Smooth muscle cell (in vitro differentiated cells): ENCODE measurements at regions not wholly inside any gene's neighbourhood (a gene's known extent, or its start where the extent isn't known, plus 50 kb on each side); places are given as distances from the start of the nearest gene placed in this dataset.

Experiments
- DNase-seq: peaks from one replicate; lab custom pipeline; 2025; ENCODE audit not compliant: unreplicated experiment; lab: John Stamatoyannopoulos, UW
- H2AFZ ChIP-seq: fragments of 200-600 bp; sonication (generic); 2 replicates; pipeline ENCODE4 v1.6.0; 2016; ENCODE audit warnings: antibody characterized with exemption, low read depth, mild to moderate bottlenecking
- H3F3A ChIP-seq: fragments of 200-600 bp; sonication (generic); 2 replicates; pipeline ENCODE4 v1.6.0; 2017; ENCODE audit warnings: antibody characterized with exemption, low read depth
- H3K27ac ChIP-seq: fragments of 200-600 bp; sonication (generic); 2 replicates; pipeline ENCODE4 v1.5.1; 2016; ENCODE audit warnings: low read depth, mild to moderate bottlenecking
- H3K27me3 ChIP-seq: fragments of 200-600 bp; sonication (generic); 2 replicates; pipeline ENCODE4 v1.6.1; 2016; ENCODE audit warnings: low read depth, mild to moderate bottlenecking
- H3K36me3 ChIP-seq: fragments of 200-600 bp; sonication (generic); 2 replicates; pipeline ENCODE4 v1.5.1; 2016; ENCODE audit warnings: low read depth
- H3K4me1 ChIP-seq: fragments of 200-600 bp; sonication (generic); 2 replicates; pipeline ENCODE4 v1.5.1; 2016; ENCODE audit warnings: low read depth
- H3K4me2 ChIP-seq: fragments of 200-600 bp; sonication (generic); 2 replicates; pipeline ENCODE4 v1.6.0; 2016; ENCODE audit warnings: mild to moderate bottlenecking
- H3K4me3 ChIP-seq: fragments of 200-600 bp; sonication (generic); 2 replicates; pipeline ENCODE4 v1.5.1; 2016; ENCODE audit warnings: mild to moderate bottlenecking
- H3K79me2 ChIP-seq: fragments of 200-600 bp; sonication (generic); 2 replicates; pipeline ENCODE4 v1.6.0; 2016; ENCODE audit warnings: low read depth, mild to moderate bottlenecking
- H3K9ac ChIP-seq: fragments of 200-600 bp; sonication (generic); 2 replicates; pipeline ENCODE4 v1.6.0; 2016; ENCODE audit warnings: low read depth
- H3K9me3 ChIP-seq: fragments of 200-600 bp; sonication (generic); replicated peaks from 2 replicates; pipeline ENCODE4 v1.5.1; 2016; ENCODE audit warnings: low read depth
- H4K20me1 ChIP-seq: fragments of 200-600 bp; sonication (generic); 2 replicates; pipeline ENCODE4 v1.6.0; 2016; ENCODE audit warnings: low read depth
- CTCF ChIP-seq: fragments of 200-600 bp; sonication (generic); IDR thresholded peaks from 2 replicates; pipeline ENCODE4 v1.5.1; 2017; ENCODE audit warnings: borderline replicate concordance, mild to moderate bottlenecking, antibody characterized with exemption; ENCODE audit not compliant: insufficient read depth, poor library complexity, severe bottlenecking
- WGBS: methylation state at CpG from one replicate; pipeline ENCODE4 v1.1.7; 2016; ENCODE audit warnings: low lambda C conversion rate; 5-methylcytosine and 5-hydroxymethylcytosine counted together

DNA sequence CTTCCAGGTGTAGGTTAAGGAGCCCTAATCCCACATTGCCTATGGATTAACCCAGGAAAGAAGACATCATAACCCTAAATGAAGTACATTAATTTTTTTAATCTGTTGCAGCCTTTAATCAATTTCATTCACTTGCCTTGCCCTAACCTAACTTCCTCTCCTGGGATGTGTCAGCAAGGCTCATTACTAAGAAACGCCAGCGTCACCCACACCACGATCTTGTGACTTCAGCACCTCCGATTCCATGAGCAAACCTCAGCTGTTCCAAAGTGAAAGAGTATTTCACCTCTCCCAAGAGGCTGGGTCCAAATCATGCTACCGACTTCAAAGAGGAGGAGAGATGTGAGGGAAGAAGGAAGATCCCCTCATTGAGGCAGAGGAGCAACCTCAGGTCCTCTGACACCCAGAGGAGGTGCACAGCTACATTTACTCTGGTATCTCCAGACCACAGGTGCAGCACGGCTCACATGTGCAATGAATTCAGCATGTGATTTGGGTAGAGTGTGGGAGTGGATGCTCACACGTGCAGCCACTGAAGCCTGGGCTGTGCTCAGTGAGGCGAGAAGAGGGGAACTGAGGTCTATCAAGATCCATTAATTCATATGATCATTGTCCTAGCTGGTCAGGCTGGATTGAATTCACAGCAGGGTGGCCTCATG lies 134.1 kb downstream of the SLC30A10 start:
- Histone ChIP-seq H3K36me3 (no peaks in the 10 kb centered on the region), H3K27ac (no peak overlapping the region), H3K9me3 (no peaks in the 10 kb centered on the region), H3F3A (peaks cover 6% of the 10 kb centered on the region), H3K79me2 (no peaks in the 10 kb centered on the region), H3K9ac (no peak overlapping the region), H2AFZ (no peak overlapping the region), H3K4me2 (no peak overlapping the region), H3K27me3 (peaks cover 4% of the 10 kb centered on the region), H3K4me3 (no peak overlapping the region), H3K4me1 (no peaks in the 10 kb centered on the region), H4K20me1 (no peaks in the 10 kb centered on the region)
- 94% methylated on average over 8 of the region's 8 CpGs for WGBS
- no peak for TF ChIP-seq CTCF
- no peak for DNase-seq

DNA sequence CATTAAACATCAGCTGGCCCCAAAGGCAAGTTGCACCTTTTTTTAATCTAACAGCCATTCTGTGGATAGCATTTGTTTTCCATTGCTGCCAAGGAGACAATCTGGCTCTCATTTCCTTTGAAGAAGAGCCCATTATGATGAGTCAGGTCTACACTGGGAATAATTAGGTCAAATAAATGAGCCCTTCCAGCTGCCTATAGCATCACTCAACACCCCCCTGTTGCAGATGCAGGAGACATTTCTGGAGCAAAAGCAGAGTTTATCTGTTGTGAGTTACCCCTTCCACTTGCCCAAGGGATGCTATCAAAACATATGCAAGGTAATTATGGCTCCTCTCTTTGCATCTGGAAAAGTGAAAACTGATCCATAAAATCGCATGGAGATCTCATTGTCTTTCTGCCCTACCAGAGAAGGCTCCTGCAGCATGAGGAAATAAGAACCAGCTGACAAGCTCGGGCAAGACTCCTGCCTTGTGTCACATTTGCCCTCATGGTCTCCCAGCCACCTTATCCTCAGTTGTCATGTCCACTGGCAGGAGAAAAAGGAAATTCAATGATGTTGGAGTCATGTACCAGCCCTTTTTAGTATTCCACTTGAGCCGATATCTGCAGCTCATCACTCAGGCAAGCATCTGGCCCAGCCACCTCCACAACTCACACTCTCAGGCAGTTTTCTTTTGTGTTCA lies 135.9 kb downstream of the SLC30A10 start:
- 86% methylated on average over 3 of the region's 3 CpGs for WGBS
- Histone ChIP-seq H3K27me3 (peaks cover 4% of the 10 kb centered on the region), H3K9ac (no peak overlapping the region), H3K4me3 (no peak overlapping the region), H3K9me3 (no peaks in the 10 kb centered on the region), H3K79me2 (no peaks in the 10 kb centered on the region), H4K20me1 (no peaks in the 10 kb centered on the region), H2AFZ (no peak overlapping the region), H3K27ac (no peak overlapping the region), H3K36me3 (no peaks in the 10 kb centered on the region), H3K4me1 (no peaks in the 10 kb centered on the region), H3K4me2 (no peak overlapping the region), H3F3A (no peaks in the 10 kb centered on the region)
- TF ChIP-seq CTCF = no peak
- DNase-seq = no peak

- H4K20me1 ChIP-seq = no peaks in the 10 kb centered on the region
- H3K27me3 ChIP-seq = peaks cover 4% of the 10 kb centered on the region
- no peaks in the 10 kb centered on the region for H3K9me3 ChIP-seq
- H3K4me1 ChIP-seq = no peaks in the 10 kb centered on the region
- no peaks in the 10 kb centered on the region for H3K79me2 ChIP-seq
- H3F3A ChIP-seq = no peaks in the 10 kb centered on the region
- no peak overlapping the region for H3K9ac ChIP-seq
- no peak for DNase-seq
- no peak overlapping the region for H2AFZ ChIP-seq
- no peak overlapping the region for H3K4me3 ChIP-seq
- H3K27ac ChIP-seq = no peak overlapping the region
- WGBS = 95% methylated on average over 2 of the region's 2 CpGs
- H3K36me3 ChIP-seq = no peaks in the 10 kb centered on the region
- H3K4me2 ChIP-seq = no peak overlapping the region
- no peak for TF ChIP-seq CTCF
These were observed 136.6 kb downstream of the SLC30A10 start for GRCh38 chr1:219791766-219792165.
